Lung (tissue), 11 donors: ENCODE measurements at regions not wholly inside any gene's neighbourhood (a gene's known extent, or its start where the extent isn't known, plus 50 kb on each side); places are given as distances from the start of the nearest gene placed in this dataset.

ENCODE experiments used
- ATAC-seq: fragments of 200-7000 bp; cut with Tn5 transposase; one replicate; pipeline ENCODE4 v1.9.1; 2020; ENCODE audit warnings: moderate number of reproducible peaks; ENCODE audit not compliant: insufficient read depth, low FRiP score
- DNase-seq, 3 donors: peaks; one replicate each; pipeline ENCODE4 v3.0.0-alpha.2; 2013 to 2017
- H3K27ac ChIP-seq, 2 donors: one replicate each; pipeline ENCODE4 v1.5.1; 2013; ENCODE audit warnings: mild to moderate bottlenecking in 2 of 2, moderate library complexity in 2 of 2, control low read depth in 1 of 2, inconsistent platforms in 1 of 2, low read depth in 1 of 2, low read length in 1 of 2
- H3K27me3 ChIP-seq, 3 donors: one replicate each; pipeline ENCODE4 v1.5.1; 2013; ENCODE audit warnings: low read length in 2 of 3; ENCODE audit not compliant: control insufficient read depth in 3 of 3, insufficient read depth in 3 of 3
- H3K36me3 ChIP-seq, 4 donors: one replicate each; pipeline ENCODE4 v1.5.1; 2013; ENCODE audit warnings: low read length in 4 of 4, mild to moderate bottlenecking in 1 of 4, moderate library complexity in 1 of 4; ENCODE audit not compliant: control insufficient read depth in 4 of 4, insufficient read depth in 4 of 4
- H3K4me1 ChIP-seq, 5 donors: one replicate each; pipeline ENCODE4 v1.5.1; 2013; ENCODE audit warnings: low read length in 5 of 5, mild to moderate bottlenecking in 2 of 5, moderate library complexity in 1 of 5; ENCODE audit not compliant: control insufficient read depth in 5 of 5, insufficient read depth in 5 of 5
- H3K4me3 ChIP-seq: one replicate; pipeline ENCODE4 v1.5.1; 2013; ENCODE audit warnings: mild to moderate bottlenecking, control low read depth, moderate library complexity
- H3K9ac ChIP-seq, 2 donors: one replicate each; pipeline ENCODE4 v1.5.1; 2013; ENCODE audit warnings: low read length in 2 of 2, control low read depth in 1 of 2; ENCODE audit not compliant: insufficient read depth in 1 of 2
- H3K9me3 ChIP-seq, 4 donors: one replicate each; pipeline ENCODE4 v1.5.1; 2013; ENCODE audit warnings: low read length in 3 of 4, mild to moderate bottlenecking in 1 of 4, moderate library complexity in 1 of 4; ENCODE audit not compliant: control insufficient read depth in 4 of 4, insufficient read depth in 3 of 4
- CTCF ChIP-seq: IDR thresholded peaks from 2 replicates; pipeline ENCODE4 v1.5.1; 2012; ENCODE audit warnings: mild to moderate bottlenecking; ENCODE audit errors: control extremely low read depth, extremely low read depth
- WGBS, 2 donors: extraction: QIAGEN DNeasy Blood & Tissue Kit; methylation state at CpG; one replicate each; pipeline ENCODE4 v1.1.7; 2013; 5-methylcytosine and 5-hydroxymethylcytosine counted together
- donor health status: control.
- donor health status: control.
- donor health status: Bipolar disorder and iron deficiency.
- donor health status: healthy.
- donor health status: DM: yes; HTN: yes; CAD: no.

- no peaks in the 10 kb centered on the region for H3K36me3 ChIP-seq
- H3K9ac ChIP-seq: no peak overlapping the region
- H3K9me3 ChIP-seq: no peaks in the 10 kb centered on the region
- ATAC-seq: peak; percentile 47
- 21 to 30% methylated on average over 3 of the region's 3 CpGs for WGBS, 2 donors
- peak; percentile 77 to 96 (median 96) for DNase-seq
- no peak for TF ChIP-seq CTCF
- no peak overlapping the region for H3K27ac ChIP-seq
- H3K27me3 ChIP-seq: no peaks in the 10 kb centered on the region
- H3K4me3 ChIP-seq: no peak overlapping the region
- peaks cover 0 to 26% (median 4%) of the 10 kb centered on the region in 5 donors for H3K4me1 ChIP-seq
Measured at GRCh38 chr6:56329271-56330050, 82.1 kb upstream of the COL21A1 start.

- WGBS, 2 donors: 69 to 84% methylated on average over 5 of the region's 5 CpGs
- Histone ChIP-seq H3K36me3 (no peaks in the 10 kb centered on the region), H3K9ac (no peak overlapping the region), H3K4me1 (peaks cover 0 to 26% (median 4%) of the 10 kb centered on the region in 5 donors), H3K9me3 (peaks cover 0 to 2% (median 0%) of the 10 kb centered on the region in 4 donors), H3K27me3 (no peaks in the 10 kb centered on the region), H3K4me3 (no peak overlapping the region), H3K27ac (no peak overlapping the region)
- ATAC-seq (no peak), DNase-seq (peak; percentile 72 to 89 (median 80))
- TF ChIP-seq CTCF: no peak
Measured at GRCh38 chr6:56328728-56329090, 81.3 kb upstream of the COL21A1 start.

- no peak for TF ChIP-seq CTCF
- Histone ChIP-seq H3K9ac (no peak overlapping the region), H3K4me3 (no peak overlapping the region), H3K4me1 (peaks cover 0 to 26% (median 4%) of the 10 kb centered on the region in 5 donors), H3K9me3 (peaks cover 0 to 2% (median 0%) of the 10 kb centered on the region in 4 donors), H3K36me3 (no peaks in the 10 kb centered on the region), H3K27me3 (no peaks in the 10 kb centered on the region), H3K27ac (no peak overlapping the region)
- WGBS, 2 donors: 70 to 76% methylated on average over 3 of the region's 3 CpGs
- DNase-seq: peak in 2 of 3 donors; percentile 80 to 81
- ATAC-seq: no peak
Measured at GRCh38 chr6:56327946-56328727, 80.8 kb upstream of the COL21A1 start.
